Right lobe of liver (tissue), 4 donors: ENCODE measurements at regions not wholly inside any gene's neighbourhood (a gene's known extent, or its start where the extent isn't known, plus 50 kb on each side); places are given as distances from the start of the nearest gene placed in this dataset.

Source experiments
- CTCF ChIP-seq, 4 donors: fragments of 200-600 bp in 3 of 4; fragments of 450-650 bp in 1 of 4; IDR thresholded peaks; one replicate each; pipeline versions ENCODE4 v1.5.1 to v1.8.0; 2016 to 2022; ENCODE audit warnings: antibody characterized with exemption in 4 of 4, mild to moderate bottlenecking in 2 of 4
- POLR2A ChIP-seq: fragments of 450-650 bp; IDR thresholded peaks from one replicate; pipeline ENCODE4 v1.6.1; 2017; ENCODE audit warnings: antibody characterized with exemption, mild to moderate bottlenecking
- donor health status: DM: no; HTN: no; CAD: no.
- donor health status: DM: no; HTN: no; CAD: no.
- donor health status: DM: no; HTN: yes; CAD: no.

- TF ChIP-seq CTCF (IDR thresholded peaks at IDR 0.05) (no peak), POLR2A (no peak)
These were observed 911.6 kb upstream of the SLC35B3 start for GRCh38 chr6:9346923-9347322.
